ENCODE measurements at regions not wholly inside any gene's neighbourhood (a gene's known extent, or its start where the extent isn't known, plus 50 kb on each side); places are given as distances from the start of the nearest gene placed in this dataset.
"Not testable (repeated sequence)": the region's sequence is repeated elsewhere in the genome, so short reads cannot be mapped to it uniquely, and the experiment has no call there.

DNA sequence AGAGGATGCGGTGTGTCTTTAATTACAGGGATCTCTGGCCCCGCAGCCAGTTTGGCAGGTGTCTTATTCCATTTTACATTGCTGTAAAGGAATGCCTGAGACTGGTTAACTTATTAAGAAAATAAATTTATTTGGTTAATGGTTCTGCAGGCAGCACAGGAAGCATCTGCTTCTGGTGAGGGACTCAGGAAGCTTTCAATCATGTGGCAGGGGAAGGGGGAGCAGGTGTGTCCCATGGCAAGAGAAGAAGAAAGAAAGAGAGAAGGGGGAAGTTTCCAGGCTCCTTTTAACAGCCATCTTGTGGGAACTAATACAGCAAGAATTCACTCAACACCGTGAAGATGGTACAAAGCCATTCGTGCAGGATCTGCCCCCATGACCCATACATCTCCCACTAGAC lies 128.0 kb upstream of the CRBN start:
- DNase-seq, result peak; percentile 26

DNA sequence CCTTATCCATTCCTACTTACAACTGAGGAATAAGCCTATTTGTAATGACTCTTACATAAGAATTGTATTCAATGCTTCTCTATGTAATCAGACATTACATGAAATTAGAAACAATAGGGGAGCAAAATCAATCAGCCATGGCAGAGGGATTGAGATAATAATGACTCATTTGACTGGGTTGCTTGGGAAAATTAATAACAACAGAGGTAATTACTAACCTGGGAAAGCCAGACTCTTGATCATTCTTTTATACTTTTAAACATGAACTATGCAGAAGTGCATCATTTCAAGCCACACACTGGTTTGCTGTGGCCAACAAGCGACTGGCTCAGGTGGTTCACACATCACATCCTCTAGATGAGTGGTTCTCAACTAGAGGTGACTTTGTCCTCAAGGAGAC lies 126.3 kb upstream of the CRBN start:
- no peak for DNase-seq

GRCh38 chr3:3305084-3305483 lies 125.6 kb upstream of the CRBN start:
- no peak for DNase-seq

DNA sequence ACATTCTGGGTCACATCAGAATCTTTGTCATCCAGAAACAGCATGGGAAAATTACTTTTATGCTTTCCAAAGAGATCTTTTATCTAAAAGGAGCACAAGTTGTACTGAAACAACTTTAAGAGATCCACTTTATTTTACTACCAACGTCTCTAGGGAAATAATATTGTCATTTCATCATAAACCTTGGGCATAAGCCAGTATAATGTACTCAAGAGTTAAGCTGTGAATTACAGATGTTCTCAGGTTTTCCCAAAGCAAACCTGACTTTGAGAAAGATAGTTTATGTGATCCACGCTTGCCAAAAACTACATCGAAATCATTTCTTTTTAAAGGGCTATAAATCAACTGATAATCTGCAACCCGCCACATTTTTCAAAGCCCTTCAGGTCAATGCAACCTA lies 124.1 kb upstream of the CRBN start:
- no peak for DNase-seq

GRCh38 chr3:3302964-3303363 lies 123.5 kb upstream of the CRBN start:
- DNase-seq, result no peak

DNA sequence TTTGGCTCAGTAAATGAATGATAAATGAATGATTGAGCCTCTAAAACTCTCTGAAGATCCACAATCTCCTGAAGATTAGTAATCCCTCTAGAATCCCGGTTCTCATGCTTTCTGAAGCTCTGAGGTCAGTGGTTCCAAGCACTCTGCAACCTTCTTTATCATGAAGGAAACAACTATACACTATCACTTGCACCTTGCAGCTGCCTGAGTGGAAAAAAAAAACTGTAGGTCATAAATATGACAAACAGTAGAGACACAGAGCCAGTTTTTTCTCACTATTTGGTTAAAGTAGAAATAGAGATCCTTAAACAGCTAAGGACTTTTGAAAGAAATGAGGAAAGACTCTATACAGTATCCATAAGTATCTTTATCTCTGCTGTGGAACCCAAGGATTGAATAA lies 122.0 kb upstream of the CRBN start:
- no peak for DNase-seq

DNA sequence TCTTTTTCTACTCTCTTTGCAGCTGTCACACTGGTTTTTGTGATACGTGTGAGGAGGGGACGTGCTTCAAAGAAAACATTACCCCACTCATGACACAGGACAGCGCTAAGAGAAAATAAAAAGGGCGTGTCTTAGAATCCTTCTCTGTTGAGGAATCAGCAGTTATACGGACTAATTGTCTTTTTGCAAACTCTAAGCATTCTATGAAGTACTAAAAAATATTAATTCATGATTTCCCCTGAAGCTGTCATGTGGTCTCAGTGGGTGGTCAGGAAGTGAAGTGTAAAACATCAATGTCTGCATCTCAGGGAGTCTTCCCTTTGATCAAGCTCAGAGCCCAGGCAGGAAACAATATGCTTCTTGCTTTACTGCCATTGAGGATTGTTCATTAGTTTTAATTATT lies 117.5 kb upstream of the CRBN start:
- no peak for DNase-seq

- no peak for DNase-seq
These were observed 116.1 kb upstream of the CRBN start for GRCh38 chr3:3295586-3295985.

DNA sequence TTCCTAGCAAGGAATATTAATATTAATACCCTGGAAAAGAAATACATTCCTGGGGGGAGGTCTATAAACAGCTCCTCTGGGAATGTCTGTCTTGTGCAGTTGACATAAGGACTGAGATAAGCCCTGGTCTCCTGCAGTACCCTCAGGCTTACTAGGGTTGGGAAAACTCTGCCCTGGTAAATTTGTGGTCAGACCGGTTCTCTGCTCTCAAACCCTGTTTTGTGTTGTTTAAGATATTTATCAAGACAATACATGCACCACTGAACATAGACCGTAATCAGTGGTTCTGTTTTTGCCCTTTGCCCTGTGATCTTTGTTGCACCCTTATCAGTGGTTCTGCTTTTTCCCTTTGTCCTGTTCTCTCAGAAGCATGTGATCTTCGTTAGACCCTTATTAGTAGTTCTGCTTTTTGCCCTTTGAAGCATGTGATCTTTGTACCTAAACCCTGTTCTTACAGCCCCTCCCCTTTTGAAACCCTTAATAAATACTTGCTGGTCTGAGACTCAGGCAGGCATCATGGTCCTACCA lies 112.3 kb upstream of the CRBN start:
- DNase-seq, result not testable (repeated sequence)

- DNase-seq, result no peak
These were observed 108.8 kb upstream of the CRBN start for GRCh38 chr3:3288255-3288654.

GRCh38 chr3:3286014-3286413 lies 106.5 kb upstream of the CRBN start:
- no peak for DNase-seq

GRCh38 chr3:3281024-3281423 lies 101.5 kb upstream of the CRBN start:
- DNase-seq, result no peak

GRCh38 chr3:3280396-3280795 lies 100.9 kb upstream of the CRBN start:
- DNase-seq, result no peak

DNA sequence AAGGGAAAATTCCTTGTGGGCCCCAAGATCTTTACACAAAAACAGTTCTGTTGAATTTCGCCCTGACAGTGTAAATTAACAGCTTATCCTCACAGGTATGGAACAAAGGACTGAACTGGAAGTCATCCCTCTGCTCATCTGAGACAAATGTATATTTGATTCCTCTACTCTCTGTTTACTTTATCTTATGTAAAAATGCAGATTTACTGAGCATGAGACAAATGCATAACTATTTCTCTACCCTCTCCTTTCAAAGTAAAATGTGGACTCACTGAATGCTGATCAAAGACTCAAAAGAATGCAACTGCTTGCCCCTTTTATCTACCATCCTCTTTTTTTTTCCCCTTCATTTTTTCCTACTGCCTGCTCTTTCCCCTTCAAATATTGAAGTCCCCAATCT lies 98.6 kb upstream of the CRBN start:
- no peak for DNase-seq

- no peak for DNase-seq
These were observed 97.1 kb upstream of the CRBN start for GRCh38 chr3:3276630-3277029.

DNA sequence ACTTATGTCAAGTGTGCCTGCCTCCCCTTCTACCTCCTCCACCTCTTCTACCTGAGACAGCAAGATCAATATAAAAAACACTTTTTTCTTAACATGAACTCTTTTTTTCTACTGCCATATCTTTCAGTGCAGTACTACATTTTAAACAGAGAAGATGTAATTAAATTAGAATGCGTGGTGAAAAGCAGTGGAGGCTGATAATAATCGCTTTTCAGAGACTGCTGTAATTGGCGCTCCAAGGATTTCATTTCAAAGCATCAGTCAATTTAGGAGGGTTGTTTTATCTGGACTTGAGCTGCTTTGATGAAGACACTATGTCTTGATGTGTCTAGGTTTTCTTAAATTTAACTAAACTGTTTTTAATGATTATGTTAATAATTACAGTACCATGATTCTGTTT lies 85.3 kb upstream of the CRBN start:
- DNase-seq, result no peak

DNA sequence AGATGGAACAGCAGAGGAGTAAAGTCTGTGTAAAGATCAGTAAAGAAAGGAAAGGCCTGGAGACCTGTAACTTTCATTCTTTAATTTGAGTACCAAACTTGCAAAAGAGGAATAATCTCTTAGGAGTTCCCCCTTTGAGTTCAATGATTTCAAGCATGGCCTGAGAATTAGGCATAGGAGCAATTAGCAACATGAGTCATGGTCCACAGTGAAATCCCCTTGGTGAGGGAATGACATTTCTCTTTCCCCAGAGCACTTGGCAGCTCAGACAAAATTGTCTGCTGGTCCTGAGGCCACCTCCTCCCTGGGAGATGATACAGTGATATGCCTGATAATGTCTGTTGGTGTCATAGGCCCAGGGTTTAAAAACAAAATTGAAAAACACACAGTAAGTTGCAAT lies 81.4 kb upstream of the CRBN start:
- DNase-seq, result no peak

DNA sequence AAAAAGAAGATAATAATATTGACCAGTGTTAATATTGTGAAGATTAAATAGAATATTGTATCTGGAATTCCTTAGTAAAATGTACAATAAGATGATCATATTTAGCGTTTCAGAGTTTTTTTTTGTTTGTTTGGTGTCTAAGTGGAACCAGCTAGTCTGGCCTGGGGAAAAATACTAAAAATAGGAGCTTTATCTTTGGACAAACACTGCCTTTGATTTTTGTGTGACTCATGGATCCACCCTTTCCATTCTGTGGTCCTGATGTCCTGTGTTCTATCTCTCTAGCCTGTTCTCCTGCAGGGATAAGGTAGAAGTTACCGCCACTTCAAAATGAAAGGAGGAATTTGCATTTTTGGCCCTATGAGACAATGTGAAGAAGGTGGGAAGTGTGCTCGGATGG lies 79.7 kb upstream of the CRBN start:
- no peak for DNase-seq

DNA sequence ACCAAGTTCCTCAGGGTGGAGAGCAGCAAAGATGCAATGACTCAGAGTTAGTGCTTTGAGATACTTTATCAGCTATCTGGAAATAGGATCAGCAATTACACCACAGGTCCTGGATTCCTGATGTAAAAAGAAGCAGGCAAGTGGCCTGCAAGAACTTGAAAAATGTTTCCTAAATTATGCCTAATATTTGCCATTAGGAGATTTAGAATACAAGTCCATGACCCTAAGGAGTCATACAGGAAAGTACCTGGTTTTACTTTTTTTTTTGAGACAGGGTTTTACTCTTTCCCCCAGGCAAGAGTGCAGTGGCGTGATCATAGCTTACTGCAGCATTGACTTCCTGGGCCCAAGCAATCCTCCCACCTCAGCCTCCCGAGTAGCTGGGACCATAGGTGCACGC lies 78.8 kb upstream of the CRBN start:
- DNase-seq, result no peak

- peak; percentile 17 for DNase-seq
These were observed 62.1 kb upstream of the CRBN start for GRCh38 chr3:3241596-3241995.

DNA sequence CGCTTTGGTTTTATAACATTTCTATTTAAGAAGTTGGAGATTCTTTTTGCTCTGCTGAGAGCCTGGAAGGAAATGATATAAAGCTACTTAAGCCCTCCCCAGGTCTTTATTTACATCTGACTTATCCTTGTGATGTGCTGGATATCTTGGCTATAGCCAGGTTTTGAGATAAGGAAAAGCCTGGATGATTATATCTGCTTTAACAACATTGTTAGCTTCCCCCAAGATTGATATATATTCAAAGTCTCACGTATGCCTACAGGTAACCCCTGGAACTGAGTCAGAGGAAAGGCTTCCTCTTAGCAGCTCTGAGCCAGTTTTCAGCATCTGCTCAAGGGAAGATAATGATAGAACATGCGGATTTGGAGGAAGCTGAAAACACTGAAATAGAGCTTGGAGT lies 61.5 kb upstream of the CRBN start:
- no peak for DNase-seq

DNA sequence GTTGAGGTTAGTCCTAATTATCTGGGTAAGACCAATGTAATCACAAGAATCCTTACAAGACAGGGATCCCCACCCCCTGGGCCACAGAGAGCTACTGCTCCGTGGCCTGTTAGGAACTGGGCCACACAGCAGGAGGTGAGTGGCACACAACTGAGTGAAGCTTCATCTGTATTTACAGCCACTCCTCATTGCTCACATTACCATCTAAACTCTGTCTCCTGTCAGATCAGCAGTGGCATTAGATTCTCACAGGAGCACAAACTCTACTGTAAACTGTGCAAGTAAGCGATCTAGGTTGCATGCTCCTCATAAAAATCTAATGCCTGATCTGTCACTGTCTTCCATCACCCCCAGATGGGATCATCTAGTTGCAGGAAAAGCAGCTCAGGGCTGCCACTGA lies 58.5 kb upstream of the CRBN start:
- no peak for DNase-seq

DNA sequence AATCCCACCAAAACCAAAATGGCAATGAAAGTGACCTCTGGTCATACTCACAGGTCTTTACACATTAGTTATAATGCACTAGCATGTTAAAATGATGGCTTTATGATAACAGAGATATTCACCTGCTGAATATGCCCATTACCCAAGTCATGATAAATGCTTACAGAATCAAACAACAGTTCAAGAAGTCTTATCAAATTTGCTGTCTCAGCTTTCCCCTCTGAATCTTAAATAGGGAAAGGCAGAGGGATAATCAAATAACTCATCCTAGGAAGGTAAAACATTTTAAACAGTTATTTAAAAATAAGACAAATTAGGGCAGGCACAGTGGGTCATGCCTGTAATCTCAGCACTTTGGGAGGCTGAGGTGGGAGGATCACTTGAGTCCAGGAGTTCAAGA lies 52.8 kb upstream of the CRBN start:
- DNase-seq, result no peak

All from hematopoietic multipotent progenitor cell treated with erythropoietin and hydrocortisone succinate and interleukin-3 and kit ligand, for 6 days (in vitro differentiated cells).